WTC11 (cell line): ENCODE measurements at regions not wholly inside any gene's neighbourhood (a gene's known extent, or its start where the extent isn't known, plus 50 kb on each side); places are given as distances from the start of the nearest gene placed in this dataset.

ENCODE experiments used
- CDX4 ChIP-seq: fragments of 250-450 bp; sonication (Bioruptor Pico); IDR thresholded peaks from 2 replicates; pipeline ENCODE4 v1.9.0; 2021; ENCODE audit warnings: moderate library complexity, mild to moderate bottlenecking, inconsistent platforms, borderline replicate concordance
- ESRRA ChIP-seq: sonication (generic); formaldehyde crosslinking; IDR thresholded peaks from 2 replicates; pipeline ENCODE4 v1.8.1; 2022; ENCODE audit warnings: mild to moderate bottlenecking, missing genetic modification reagents, borderline replicate concordance
- FOXK1 ChIP-seq: sonication (generic); formaldehyde crosslinking; IDR thresholded peaks from 2 replicates; pipeline ENCODE4 v1.8.0; 2022; ENCODE audit warnings: mild to moderate bottlenecking, moderate library complexity, missing genetic modification reagents
- GRHL2 ChIP-seq: fragments of 250-450 bp; sonication (Bioruptor Pico); IDR thresholded peaks from 2 replicates; pipeline ENCODE4 v1.8.0; 2022; ENCODE audit warnings: mild to moderate bottlenecking, moderate library complexity; ENCODE audit not compliant: insufficient replicate concordance, severe bottlenecking
- SP1 ChIP-seq: sonication (generic); formaldehyde crosslinking; conservative IDR thresholded peaks from 2 replicates; pipeline ENCODE4 v1.8.1; 2022; ENCODE audit warnings: missing genetic modification reagents
- TEAD1 ChIP-seq: sonication (generic); formaldehyde crosslinking; IDR thresholded peaks from 2 replicates; pipeline ENCODE4 v1.8.0; 2022; ENCODE audit warnings: mild to moderate bottlenecking, missing genetic modification reagents
- ZNF121 ChIP-seq: sonication (generic); formaldehyde crosslinking; IDR thresholded peaks from 2 replicates; pipeline ENCODE4 v1.8.0; 2023; ENCODE audit warnings: missing genetic modification reagents
- ZNF232 ChIP-seq: sonication (generic); formaldehyde crosslinking; IDR thresholded peaks from 2 replicates; pipeline ENCODE4 v1.8.0; 2022; ENCODE audit warnings: mild to moderate bottlenecking, missing genetic modification reagents
- ZNF423 ChIP-seq: fragments of 250-450 bp; sonication (Bioruptor Pico); IDR thresholded peaks from 2 replicates; pipeline ENCODE4 v2.1.2; 2022; ENCODE audit warnings: mild to moderate bottlenecking, moderate library complexity
- TF ChIP-seq, protein P1 (sequence below): sonication (generic); formaldehyde crosslinking; IDR thresholded peaks from 2 replicates; pipeline ENCODE4 v1.8.1; 2022; ENCODE audit warnings: low read depth, missing genetic modification reagents, borderline replicate concordance
- TF ChIP-seq, protein P2 (sequence below): fragments of 200-600 bp; IDR thresholded peaks from 2 replicates; pipeline ENCODE4 v1.8.0; 2022; ENCODE audit warnings: antibody characterized with exemption
- TF ChIP-seq, protein P3 (sequence below): sonication (generic); formaldehyde crosslinking; IDR thresholded peaks from 2 replicates; pipeline ENCODE4 v1.8.1; 2023; ENCODE audit warnings: mild to moderate bottlenecking, moderate library complexity, missing genetic modification reagents
- TF ChIP-seq, protein P4 (sequence below): sonication (generic); formaldehyde crosslinking; IDR thresholded peaks from 2 replicates; pipeline ENCODE4 v1.8.1; 2023; ENCODE audit warnings: mild to moderate bottlenecking, missing genetic modification reagents, moderate library complexity
- TF ChIP-seq, protein P5 (sequence below): sonication (generic); formaldehyde crosslinking; IDR thresholded peaks from 2 replicates; pipeline ENCODE4 v1.8.0; 2022; ENCODE audit warnings: mild to moderate bottlenecking, missing genetic modification reagents

DNA sequence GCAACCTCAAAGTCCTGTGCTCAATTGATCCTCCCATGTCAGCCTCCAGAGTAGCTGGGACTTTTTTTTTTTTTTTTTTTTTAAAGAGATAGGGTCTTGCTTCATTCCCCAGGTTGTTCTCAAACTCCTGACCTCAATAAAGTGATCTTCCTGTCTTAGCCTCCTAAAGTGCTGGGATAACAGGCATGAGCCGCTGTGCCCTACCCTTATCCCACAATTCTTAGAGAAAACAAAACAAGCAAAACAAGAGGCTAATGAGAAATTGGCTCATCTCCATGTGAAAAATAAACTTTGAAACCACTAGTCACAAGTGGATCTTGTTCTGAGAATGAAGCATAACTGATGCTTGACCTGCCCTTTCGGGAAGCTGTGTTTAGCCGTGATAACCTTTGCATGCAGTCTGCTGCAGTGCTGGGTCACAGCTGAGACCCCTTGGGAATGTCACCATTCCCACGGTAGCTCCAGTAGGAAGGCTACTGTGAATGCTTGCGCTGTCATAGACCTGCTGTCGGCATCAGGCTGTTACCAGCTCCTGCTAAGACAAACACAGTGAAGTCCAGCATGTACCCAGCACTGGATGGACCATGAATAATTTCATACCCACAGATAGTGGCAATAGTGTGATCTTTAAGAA, 290.7 kb upstream of the KIAA1217 start:
- TF ChIP-seq GRHL2 (CRISPR knock-in tag) (no peak), CDX4 (CRISPR knock-in tag) (no peak), ZNF121 (CRISPR knock-in tag) (no peak), ESRRA (CRISPR knock-in tag) (no peak), ZNF232 (CRISPR knock-in tag) (no peak), SP1 (CRISPR knock-in tag) (no peak), ZNF423 (CRISPR knock-in tag) (no peak), FOXK1 (CRISPR knock-in tag) (no peak), TEAD1 (CRISPR knock-in tag) (no peak)
- TF ChIP-seq, protein P1, sequence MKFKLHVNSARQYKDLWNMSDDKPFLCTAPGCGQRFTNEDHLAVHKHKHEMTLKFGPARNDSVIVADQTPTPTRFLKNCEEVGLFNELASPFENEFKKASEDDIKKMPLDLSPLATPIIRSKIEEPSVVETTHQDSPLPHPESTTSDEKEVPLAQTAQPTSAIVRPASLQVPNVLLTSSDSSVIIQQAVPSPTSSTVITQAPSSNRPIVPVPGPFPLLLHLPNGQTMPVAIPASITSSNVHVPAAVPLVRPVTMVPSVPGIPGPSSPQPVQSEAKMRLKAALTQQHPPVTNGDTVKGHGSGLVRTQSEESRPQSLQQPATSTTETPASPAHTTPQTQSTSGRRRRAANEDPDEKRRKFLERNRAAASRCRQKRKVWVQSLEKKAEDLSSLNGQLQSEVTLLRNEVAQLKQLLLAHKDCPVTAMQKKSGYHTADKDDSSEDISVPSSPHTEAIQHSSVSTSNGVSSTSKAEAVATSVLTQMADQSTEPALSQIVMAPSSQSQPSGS (CRISPR knock-in tag), result no peak
- TF ChIP-seq, protein P2, sequence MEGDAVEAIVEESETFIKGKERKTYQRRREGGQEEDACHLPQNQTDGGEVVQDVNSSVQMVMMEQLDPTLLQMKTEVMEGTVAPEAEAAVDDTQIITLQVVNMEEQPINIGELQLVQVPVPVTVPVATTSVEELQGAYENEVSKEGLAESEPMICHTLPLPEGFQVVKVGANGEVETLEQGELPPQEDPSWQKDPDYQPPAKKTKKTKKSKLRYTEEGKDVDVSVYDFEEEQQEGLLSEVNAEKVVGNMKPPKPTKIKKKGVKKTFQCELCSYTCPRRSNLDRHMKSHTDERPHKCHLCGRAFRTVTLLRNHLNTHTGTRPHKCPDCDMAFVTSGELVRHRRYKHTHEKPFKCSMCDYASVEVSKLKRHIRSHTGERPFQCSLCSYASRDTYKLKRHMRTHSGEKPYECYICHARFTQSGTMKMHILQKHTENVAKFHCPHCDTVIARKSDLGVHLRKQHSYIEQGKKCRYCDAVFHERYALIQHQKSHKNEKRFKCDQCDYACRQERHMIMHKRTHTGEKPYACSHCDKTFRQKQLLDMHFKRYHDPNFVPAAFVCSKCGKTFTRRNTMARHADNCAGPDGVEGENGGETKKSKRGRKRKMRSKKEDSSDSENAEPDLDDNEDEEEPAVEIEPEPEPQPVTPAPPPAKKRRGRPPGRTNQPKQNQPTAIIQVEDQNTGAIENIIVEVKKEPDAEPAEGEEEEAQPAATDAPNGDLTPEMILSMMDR, result no peak
- TF ChIP-seq, protein P3, sequence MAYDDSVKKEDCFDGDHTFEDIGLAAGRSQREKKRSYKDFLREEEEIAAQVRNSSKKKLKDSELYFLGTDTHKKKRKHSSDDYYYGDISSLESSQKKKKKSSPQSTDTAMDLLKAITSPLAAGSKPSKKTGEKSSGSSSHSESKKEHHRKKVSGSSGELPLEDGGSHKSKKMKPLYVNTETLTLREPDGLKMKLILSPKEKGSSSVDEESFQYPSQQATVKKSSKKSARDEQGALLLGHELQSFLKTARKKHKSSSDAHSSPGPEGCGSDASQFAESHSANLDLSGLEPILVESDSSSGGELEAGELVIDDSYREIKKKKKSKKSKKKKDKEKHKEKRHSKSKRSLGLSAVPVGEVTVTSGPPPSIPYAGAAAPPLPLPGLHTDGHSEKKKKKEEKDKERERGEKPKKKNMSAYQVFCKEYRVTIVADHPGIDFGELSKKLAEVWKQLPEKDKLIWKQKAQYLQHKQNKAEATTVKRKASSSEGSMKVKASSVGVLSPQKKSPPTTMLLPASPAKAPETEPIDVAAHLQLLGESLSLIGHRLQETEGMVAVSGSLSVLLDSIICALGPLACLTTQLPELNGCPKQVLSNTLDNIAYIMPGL (CRISPR knock-in tag), result no peak
- TF ChIP-seq, protein P4, sequence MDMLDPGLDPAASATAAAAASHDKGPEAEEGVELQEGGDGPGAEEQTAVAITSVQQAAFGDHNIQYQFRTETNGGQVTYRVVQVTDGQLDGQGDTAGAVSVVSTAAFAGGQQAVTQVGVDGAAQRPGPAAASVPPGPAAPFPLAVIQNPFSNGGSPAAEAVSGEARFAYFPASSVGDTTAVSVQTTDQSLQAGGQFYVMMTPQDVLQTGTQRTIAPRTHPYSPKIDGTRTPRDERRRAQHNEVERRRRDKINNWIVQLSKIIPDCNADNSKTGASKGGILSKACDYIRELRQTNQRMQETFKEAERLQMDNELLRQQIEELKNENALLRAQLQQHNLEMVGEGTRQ (CRISPR knock-in tag), result no peak
- TF ChIP-seq, protein P5, sequence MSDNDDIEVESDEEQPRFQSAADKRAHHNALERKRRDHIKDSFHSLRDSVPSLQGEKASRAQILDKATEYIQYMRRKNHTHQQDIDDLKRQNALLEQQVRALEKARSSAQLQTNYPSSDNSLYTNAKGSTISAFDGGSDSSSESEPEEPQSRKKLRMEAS (CRISPR knock-in tag), result no peak
